NCI-H1105 treated with DMSO at 0.1 percent for 48 hours (cell line): ENCODE measurements at regions not wholly inside any gene's neighbourhood (a gene's known extent, or its start where the extent isn't known, plus 50 kb on each side); places are given as distances from the start of the nearest gene placed in this dataset.
"Not testable (repeated sequence)": the region's sequence is repeated elsewhere in the genome, so short reads cannot be mapped to it uniquely, and the experiment has no call there.

Experiments used
- DNase-seq: peaks from one replicate; lab custom pipeline; 2025; lab: John Stamatoyannopoulos, UW

GRCh38 chr7:24434972-24435371 lies 138.3 kb upstream of the PALS2 start:
- no peak for DNase-seq

- no peak for DNase-seq
Observed at GRCh38 chr7:24436131-24436920, 136.9 kb upstream of the PALS2 start.

GRCh38 chr7:24438232-24438631 lies 135.0 kb upstream of the PALS2 start:
- DNase-seq, result no peak

GRCh38 chr7:24439104-24439503 lies 134.1 kb upstream of the PALS2 start:
- DNase-seq, result not testable (repeated sequence)

- DNase-seq, result no peak
Observed at GRCh38 chr7:24440892-24441291, 132.4 kb upstream of the PALS2 start.

- DNase-seq, result no peak
Observed at GRCh38 chr7:24441314-24442027, 131.8 kb upstream of the PALS2 start.

- no peak for DNase-seq
Observed at GRCh38 chr7:24442170-24442777, 131.0 kb upstream of the PALS2 start.

GRCh38 chr7:24444666-24445440 lies 128.4 kb upstream of the PALS2 start:
- DNase-seq, result no peak

GRCh38 chr7:24448038-24448437 lies 125.2 kb upstream of the PALS2 start:
- DNase-seq, result no peak

GRCh38 chr7:24449416-24449815 lies 123.8 kb upstream of the PALS2 start:
- DNase-seq, result not testable (repeated sequence)

- DNase-seq, result no peak
Observed at GRCh38 chr7:24455813-24456525, 117.3 kb upstream of the PALS2 start.

GRCh38 chr7:24456526-24457218 lies 116.6 kb upstream of the PALS2 start:
- no peak for DNase-seq

- DNase-seq, result no peak
Observed at GRCh38 chr7:24457219-24457558, 116.1 kb upstream of the PALS2 start.

GRCh38 chr7:24462117-24462516 lies 111.1 kb upstream of the PALS2 start:
- DNase-seq, result no peak

- no peak for DNase-seq
Observed at GRCh38 chr7:24462984-24463383, 110.3 kb upstream of the PALS2 start.

GRCh38 chr7:24463474-24463873 lies 109.8 kb upstream of the PALS2 start:
- DNase-seq, result no peak

GRCh38 chr7:24464861-24465260 lies 108.4 kb upstream of the PALS2 start:
- no peak for DNase-seq

- no peak for DNase-seq
Observed at GRCh38 chr7:24466168-24466768, 107.0 kb upstream of the PALS2 start.

- DNase-seq, result no peak
Observed at GRCh38 chr7:24469118-24469517, 104.1 kb upstream of the PALS2 start.

GRCh38 chr7:24472093-24472492 lies 101.2 kb upstream of the PALS2 start:
- DNase-seq, result no peak
